ENCODE measurements at regions not wholly inside any gene's neighbourhood (a gene's known extent, or its start where the extent isn't known, plus 50 kb on each side); places are given as distances from the start of the nearest gene placed in this dataset.

- TF ChIP-seq CTCF (IDR thresholded peaks at IDR 0.05) (no peak), ZFX (IDR thresholded peaks at IDR 0.05; ENCODE audit: borderline replicate concordance) (no peak)
These were observed 180.5 kb downstream of the KITLG start for GRCh38 chr12:88399811-88400210.

All from 22Rv1 (cell line).